Subcutaneous abdominal adipose tissue (tissue), 5 donors: ENCODE measurements at regions not wholly inside any gene's neighbourhood (a gene's known extent, or its start where the extent isn't known, plus 50 kb on each side); places are given as distances from the start of the nearest gene placed in this dataset.

Experiments
- H3K27ac ChIP-seq: one replicate; pipeline ENCODE4 v1.7.0; 2013; ENCODE audit warnings: low read depth, mild to moderate bottlenecking, inconsistent platforms, low read length, moderate library complexity
- H3K27me3 ChIP-seq, 5 donors: one replicate each; pipeline ENCODE4 v1.7.0; 2013; ENCODE audit warnings: low read length in 5 of 5, inconsistent platforms in 1 of 5; ENCODE audit not compliant: control insufficient read depth in 5 of 5, insufficient read depth in 4 of 5
- H3K36me3 ChIP-seq, 5 donors: one replicate each; pipeline ENCODE4 v1.7.0; 2013; ENCODE audit warnings: low read length in 5 of 5; ENCODE audit not compliant: control insufficient read depth in 5 of 5, insufficient read depth in 5 of 5
- H3K4me1 ChIP-seq, 5 donors: one replicate each; pipeline ENCODE4 v1.7.0; 2013; ENCODE audit warnings: low read length in 5 of 5, mild to moderate bottlenecking in 3 of 5, moderate library complexity in 1 of 5; ENCODE audit not compliant: control insufficient read depth in 5 of 5, insufficient read depth in 5 of 5
- H3K4me3 ChIP-seq, 5 donors: one replicate each; pipeline ENCODE4 v1.7.0; 2013; ENCODE audit warnings: low read length in 5 of 5, low read depth in 1 of 5
- H3K9ac ChIP-seq, 5 donors: one replicate each; pipeline ENCODE4 v1.7.0; 2013; ENCODE audit warnings: low read length in 5 of 5, mild to moderate bottlenecking in 4 of 5, moderate library complexity in 3 of 5
- H3K9me3 ChIP-seq, 5 donors: one replicate each; pipeline ENCODE4 v1.7.0; 2013; ENCODE audit warnings: low read length in 5 of 5; ENCODE audit not compliant: control insufficient read depth in 5 of 5
- donor health status: healthy.
- donor health status: healthy.
- donor health status: healthy.
- donor health status: healthy.
- donor health status: healthy.

DNA sequence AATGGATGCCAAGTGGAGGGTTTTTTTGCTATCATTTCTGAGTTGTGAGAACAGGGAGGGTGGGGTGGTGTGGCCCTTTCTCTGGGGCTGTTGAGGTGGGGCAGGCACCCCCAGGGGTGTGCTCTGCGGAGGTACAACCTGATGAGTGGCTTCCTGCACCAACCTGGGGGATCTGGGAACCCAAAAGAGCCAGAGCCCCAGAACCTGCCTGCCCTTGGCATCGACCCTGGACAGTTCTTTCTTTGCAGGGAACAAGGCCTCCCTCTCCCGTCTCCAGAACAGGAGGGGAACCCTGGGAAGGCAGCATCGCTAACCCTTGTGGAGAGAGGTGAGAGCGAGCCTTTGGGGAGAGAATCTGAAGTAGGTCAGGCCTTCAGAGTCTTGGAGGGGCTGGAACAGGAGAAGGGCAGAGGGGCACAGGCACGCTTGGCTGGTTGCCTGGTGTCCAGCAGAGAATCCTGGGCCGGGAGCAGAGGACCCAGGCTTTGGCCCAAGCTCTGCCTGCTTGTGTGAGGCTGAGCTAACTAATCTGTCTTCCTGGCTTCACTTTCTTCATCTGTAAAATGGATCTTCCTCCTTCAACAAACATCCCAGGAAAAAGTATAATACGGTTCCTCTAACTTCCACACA is 84.9 kb downstream of the RHOB start:
- Histone ChIP-seq H3K4me3 (no peak overlapping the region), H3K9ac (no peak overlapping the region), H3K36me3 (no peaks in the 10 kb centered on the region), H3K9me3 (no peaks in the 10 kb centered on the region), H3K27ac (no peak overlapping the region), H3K27me3 (no peaks in the 10 kb centered on the region), H3K4me1 (peaks cover 9 to 53% (median 40%) of the 10 kb centered on the region in 5 donors)

DNA sequence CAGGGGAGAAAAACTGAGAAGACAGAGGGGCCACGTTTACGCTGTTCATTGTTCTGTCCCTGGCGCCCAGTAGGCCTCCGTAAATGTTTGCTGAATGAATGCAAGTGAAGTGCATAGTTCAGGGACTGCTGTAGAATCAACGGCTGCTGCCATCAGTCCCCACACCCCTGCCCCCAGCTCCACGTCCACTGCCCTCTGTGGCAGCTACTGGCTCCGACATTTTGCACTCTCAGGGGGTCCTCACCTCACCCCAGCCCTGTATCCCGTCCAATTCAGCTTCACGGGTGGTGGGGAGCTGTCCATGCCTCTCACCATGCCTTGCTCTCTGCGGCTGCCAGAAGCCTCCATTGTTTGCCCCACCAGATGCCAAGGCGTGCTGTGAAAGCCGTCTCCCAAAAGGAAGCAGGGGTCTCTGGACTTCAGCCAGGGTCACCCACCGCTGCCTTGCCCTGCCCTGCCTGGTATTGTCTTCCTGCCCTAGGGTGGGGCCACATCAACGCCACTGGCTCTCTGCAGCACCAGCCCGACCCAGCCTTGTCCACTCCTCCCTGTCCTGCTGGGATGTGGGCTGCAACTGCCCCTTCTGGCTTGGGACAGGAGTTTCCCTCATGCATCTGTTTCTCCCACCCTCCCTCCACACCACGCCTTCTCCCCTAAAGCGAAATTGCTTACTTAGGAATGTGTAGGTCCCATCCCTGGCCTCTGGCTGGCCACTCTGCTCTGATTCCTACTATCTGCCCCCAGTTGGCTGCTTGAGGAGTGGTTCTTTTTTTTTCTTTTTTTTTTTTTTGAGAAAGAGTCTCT is 86.0 kb downstream of the RHOB start:
- no peak overlapping the region for H3K9ac ChIP-seq
- peaks cover 1 to 43% (median 32%) of the 10 kb centered on the region in 5 donors for H3K4me1 ChIP-seq
- H3K4me3 ChIP-seq = no peak overlapping the region
- H3K36me3 ChIP-seq = no peaks in the 10 kb centered on the region
- H3K27ac ChIP-seq = no peak overlapping the region
- H3K27me3 ChIP-seq = no peaks in the 10 kb centered on the region
- H3K9me3 ChIP-seq = no peaks in the 10 kb centered on the region

DNA sequence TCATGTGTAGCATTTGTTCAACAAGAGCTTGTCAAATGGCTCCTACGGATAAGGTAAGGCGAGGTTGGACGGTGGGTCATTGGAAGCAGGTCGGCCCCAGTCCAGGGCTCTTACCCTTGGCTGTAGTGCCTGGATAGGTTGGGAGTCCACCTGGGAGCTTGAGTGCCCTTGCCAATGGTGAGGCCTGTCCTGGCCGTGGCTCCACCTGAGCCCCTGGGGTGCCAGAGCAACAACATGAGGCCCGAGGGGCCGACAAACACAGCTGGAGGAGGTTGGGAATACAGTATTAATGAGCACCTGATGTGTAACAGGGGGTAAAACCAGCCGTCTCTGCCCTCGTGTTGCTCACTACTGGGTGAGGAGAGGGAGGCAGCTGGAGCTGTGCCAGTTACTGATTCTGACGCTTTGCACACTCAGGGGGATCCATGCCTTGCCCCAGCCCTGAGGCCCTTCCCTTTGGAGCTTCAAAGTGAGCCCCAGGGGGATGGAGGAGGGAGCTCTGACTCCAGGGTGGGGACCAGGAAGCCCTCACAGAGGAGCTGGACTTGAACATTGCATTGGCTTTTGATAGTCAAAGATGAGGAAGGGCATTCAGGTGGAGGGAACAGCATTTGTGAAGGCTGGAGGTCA is 87.2 kb downstream of the RHOB start:
- H3K4me3 ChIP-seq = no peak overlapping the region
- peaks cover 0 to 38% (median 32%) of the 10 kb centered on the region in 5 donors for H3K4me1 ChIP-seq
- H3K27me3 ChIP-seq = no peaks in the 10 kb centered on the region
- H3K27ac ChIP-seq = no peak overlapping the region
- H3K36me3 ChIP-seq = no peaks in the 10 kb centered on the region
- no peaks in the 10 kb centered on the region for H3K9me3 ChIP-seq
- H3K9ac ChIP-seq = peak overlapping the region in 1 of 5 donors; percentile 16

DNA sequence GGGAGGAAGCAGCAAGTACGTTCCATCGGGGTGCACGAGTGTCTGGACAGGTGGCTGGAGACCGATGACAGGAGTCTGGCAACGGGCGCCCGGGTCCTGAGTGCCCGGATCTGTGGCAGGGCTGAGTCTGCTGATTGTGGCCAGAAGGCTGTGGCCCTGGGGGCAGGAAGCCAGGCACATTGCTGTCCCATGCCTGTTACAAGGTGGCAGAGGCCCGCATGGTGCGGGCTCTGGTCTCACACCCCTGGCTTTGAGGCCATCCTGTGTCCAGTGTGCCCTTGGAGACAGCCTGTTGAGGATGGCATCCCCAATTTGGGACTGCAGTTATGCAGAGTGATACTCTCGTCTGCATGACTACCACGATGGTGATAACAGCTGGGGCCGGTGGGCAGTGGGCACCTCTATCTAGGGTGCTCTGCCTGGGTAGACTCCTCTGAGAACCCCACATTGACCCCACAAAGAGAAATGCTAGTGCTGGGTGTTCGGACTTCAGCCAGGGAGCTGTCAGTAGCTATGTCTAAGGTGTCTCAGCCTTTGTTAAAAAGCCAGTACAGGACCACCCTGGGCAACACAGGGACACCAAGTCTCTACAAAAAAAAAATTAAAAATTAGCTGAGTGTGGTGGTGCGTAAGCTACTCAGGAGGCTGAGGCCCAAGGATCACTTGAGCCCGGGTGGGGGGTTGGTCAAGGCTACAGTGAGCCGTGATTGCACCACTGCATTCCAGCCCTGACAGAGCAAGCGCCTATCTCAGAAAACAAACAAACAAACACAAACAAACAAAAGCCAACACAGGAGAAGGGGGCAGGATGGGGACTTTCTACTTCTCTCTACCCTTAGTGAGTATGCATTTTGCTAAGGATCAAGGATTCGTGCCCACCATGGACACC is 88.3 kb downstream of the RHOB start:
- H3K27me3 ChIP-seq = no peaks in the 10 kb centered on the region
- no peaks in the 10 kb centered on the region for H3K36me3 ChIP-seq
- no peak overlapping the region for H3K4me3 ChIP-seq
- H3K27ac ChIP-seq = no peak overlapping the region
- H3K9ac ChIP-seq = no peak overlapping the region
- no peaks in the 10 kb centered on the region for H3K9me3 ChIP-seq
- H3K4me1 ChIP-seq = peaks cover 0 to 39% (median 32%) of the 10 kb centered on the region in 5 donors

DNA sequence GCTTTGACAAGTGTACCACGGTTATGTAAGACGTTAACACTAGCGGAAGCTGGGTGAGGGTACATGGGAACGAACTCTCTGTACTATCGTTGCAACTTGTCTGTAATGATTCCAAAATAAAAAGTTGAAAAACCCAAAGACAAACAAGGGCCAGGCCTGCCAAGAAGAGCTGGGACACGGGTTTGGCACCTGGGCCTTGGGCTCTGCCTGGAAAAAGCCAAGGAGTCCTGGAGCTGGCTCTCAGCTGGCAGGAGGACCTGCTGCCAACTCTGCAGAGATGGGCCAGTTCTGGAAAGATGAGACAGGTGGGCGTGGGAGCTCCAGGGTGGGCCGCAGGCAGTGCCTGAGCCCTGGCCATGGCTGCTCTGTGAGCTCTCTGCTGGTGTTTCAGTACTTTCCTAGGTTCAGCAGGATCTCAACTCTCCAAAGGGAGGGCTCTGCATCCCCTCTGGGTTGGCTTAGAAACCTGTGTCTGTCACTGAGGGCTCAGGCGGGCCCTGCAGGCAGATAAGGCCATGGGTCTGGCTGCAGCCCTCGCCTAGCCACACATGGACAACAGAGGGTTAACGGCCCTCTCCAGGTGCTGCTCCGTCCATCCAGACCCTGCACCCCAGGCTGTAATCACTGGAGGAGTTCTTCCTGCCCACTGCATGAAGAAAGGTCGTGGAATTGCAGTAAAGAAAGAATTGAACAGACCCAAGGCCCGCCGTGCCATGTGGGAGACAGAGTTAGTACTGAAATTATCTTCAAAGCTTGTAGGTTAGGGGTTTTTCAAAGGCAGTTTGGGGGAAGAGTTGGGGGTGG is 89.9 kb downstream of the RHOB start:
- Histone ChIP-seq H3K4me3 (no peak overlapping the region), H3K27me3 (no peaks in the 10 kb centered on the region), H3K27ac (no peak overlapping the region), H3K9ac (no peak overlapping the region), H3K4me1 (peaks cover 0 to 25% (median 22%) of the 10 kb centered on the region in 5 donors), H3K9me3 (no peaks in the 10 kb centered on the region), H3K36me3 (no peaks in the 10 kb centered on the region)

DNA sequence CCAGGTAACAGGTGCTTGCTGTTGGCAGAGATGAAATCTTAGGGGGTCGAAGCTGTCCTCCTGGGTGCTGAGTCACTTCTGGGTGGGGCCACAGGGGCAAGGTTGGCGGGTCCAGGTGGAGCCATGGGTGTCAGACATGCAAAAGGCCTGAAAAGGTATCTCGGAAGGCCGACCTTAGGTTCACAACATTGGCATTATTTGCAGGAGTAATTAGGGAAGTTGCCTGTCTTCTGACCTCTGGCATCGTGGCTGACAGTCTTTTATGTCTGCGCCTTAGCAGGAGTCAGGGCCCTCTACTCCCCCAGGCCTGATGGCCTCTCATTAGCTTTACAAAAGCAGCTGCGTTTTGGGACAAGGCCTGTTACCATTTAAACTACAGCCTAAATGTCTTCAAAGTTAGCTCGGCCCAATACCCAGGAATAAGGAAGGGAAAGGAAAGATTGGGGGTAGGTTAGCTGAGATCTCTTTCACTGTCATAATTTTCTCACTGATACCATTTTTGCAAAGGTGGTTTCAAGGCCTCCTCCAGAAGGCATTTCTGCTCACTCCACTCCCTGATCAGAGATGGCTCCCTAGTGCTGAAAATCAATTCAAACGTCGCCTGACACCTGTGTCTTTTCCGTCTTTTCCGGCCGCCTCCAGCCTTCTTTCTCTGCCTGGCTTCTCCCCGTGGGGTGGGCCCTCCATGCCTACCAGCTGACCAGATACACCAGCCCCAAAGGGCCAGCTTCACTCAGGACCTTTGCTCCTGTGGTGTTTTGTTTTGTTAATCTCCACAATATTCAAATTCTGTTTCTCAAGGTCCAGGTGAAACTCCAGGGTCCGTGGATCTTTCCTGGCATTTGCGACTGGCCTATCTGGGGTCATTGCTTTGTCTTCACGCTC is 90.8 kb downstream of the RHOB start:
- H3K36me3 ChIP-seq = no peaks in the 10 kb centered on the region
- H3K4me1 ChIP-seq = peaks cover 0 to 22% (median 17%) of the 10 kb centered on the region in 5 donors
- H3K27ac ChIP-seq = no peak overlapping the region
- no peaks in the 10 kb centered on the region for H3K27me3 ChIP-seq
- no peak overlapping the region for H3K9ac ChIP-seq
- no peak overlapping the region for H3K4me3 ChIP-seq
- H3K9me3 ChIP-seq = no peaks in the 10 kb centered on the region

DNA sequence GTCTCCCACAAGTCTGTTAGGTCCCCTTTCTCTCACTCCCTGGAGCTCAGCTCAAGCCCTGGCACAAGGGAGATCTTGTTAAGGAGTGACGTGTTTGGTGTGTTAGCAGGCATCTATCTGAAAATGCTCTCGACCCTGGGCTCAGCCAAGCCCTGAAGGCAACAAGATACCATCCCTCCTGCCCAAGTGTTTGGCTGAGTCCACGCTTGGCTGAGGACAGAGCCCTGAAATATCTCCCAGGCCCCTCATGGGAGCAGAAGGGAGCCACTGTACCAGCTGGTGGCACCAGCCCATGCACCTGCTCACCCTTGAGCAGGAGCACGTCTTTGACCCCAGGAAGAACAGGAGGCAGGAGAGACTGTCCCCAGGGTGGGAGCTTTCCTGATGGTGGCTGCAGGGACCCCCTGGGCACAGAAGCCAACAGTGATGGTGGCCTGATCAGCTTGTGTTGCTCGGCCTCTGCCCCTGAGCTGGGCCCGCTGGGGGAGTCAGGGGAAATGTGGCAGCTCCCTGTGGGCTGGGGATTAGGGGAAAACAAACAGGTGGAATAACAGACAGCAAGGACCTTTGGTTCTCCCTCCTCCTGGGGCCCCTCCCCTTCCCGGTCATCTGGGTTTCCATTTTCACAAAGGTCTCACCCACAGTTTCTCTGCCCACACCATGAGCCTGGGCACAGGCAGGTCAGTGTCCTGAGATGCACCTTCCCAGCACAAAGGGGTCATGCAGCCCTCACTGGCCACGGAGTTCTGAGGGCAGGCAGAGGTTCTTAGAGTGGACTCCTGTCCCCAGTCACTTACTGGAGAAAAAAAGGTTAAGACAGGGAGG is 91.6 kb downstream of the RHOB start:
- no peak overlapping the region for H3K4me3 ChIP-seq
- H3K9me3 ChIP-seq = no peaks in the 10 kb centered on the region
- H3K36me3 ChIP-seq = no peaks in the 10 kb centered on the region
- H3K9ac ChIP-seq = no peak overlapping the region
- H3K4me1 ChIP-seq = peaks cover 2 to 25% (median 19%) of the 10 kb centered on the region in 5 donors
- H3K27me3 ChIP-seq = no peaks in the 10 kb centered on the region
- H3K27ac ChIP-seq = no peak overlapping the region

DNA sequence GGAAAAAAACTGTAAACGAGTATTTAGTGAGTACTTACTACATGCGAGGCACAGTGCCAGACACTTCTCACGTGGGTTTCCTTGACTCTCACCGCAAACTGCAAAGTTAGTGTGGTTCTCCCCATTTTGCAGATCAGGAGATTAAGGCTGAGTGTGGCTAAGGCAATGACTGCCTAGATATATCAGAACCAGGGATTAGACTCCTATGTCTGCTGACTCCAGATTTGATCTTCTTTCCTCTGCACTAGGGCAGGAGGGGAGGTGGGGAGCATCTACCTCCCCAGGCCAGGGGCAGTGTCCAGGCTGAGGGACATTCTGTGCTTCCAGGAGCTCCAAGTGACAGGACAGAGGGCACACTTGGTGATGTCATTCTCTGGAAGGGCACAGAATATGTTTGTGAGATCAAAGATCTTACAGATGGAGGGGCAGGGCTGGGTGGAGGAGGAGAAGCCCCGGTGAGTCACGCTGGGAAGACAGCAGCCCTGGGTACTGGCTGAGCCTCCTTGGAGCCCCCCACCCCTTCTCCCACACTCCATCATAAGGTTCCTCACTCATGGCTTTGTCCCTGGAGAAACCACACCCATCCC is 92.4 kb downstream of the RHOB start:
- H3K4me1 ChIP-seq = peaks cover 2 to 26% (median 17%) of the 10 kb centered on the region in 5 donors
- no peaks in the 10 kb centered on the region for H3K27me3 ChIP-seq
- H3K36me3 ChIP-seq = no peaks in the 10 kb centered on the region
- no peak overlapping the region for H3K9ac ChIP-seq
- no peak overlapping the region for H3K27ac ChIP-seq
- no peaks in the 10 kb centered on the region for H3K9me3 ChIP-seq
- H3K4me3 ChIP-seq = no peak overlapping the region
